EH (cell line): ENCODE measurements at regions not wholly inside any gene's neighbourhood (a gene's known extent, or its start where the extent isn't known, plus 50 kb on each side); places are given as distances from the start of the nearest gene placed in this dataset.

Experiments
- DNase-seq: peaks from one replicate; pipeline ENCODE4 v3.0.0-alpha.2; 2015; ENCODE audit warnings: low read depth

- DNase-seq: no peak
Measured at GRCh38 chr5:3278643-3279042, 317.0 kb upstream of the IRX1 start.

GRCh38 chr5:3277590-3278196 lies 317.9 kb upstream of the IRX1 start:
- no peak for DNase-seq

- no peak for DNase-seq
Measured at GRCh38 chr5:3276896-3277295, 318.7 kb upstream of the IRX1 start.

DNA sequence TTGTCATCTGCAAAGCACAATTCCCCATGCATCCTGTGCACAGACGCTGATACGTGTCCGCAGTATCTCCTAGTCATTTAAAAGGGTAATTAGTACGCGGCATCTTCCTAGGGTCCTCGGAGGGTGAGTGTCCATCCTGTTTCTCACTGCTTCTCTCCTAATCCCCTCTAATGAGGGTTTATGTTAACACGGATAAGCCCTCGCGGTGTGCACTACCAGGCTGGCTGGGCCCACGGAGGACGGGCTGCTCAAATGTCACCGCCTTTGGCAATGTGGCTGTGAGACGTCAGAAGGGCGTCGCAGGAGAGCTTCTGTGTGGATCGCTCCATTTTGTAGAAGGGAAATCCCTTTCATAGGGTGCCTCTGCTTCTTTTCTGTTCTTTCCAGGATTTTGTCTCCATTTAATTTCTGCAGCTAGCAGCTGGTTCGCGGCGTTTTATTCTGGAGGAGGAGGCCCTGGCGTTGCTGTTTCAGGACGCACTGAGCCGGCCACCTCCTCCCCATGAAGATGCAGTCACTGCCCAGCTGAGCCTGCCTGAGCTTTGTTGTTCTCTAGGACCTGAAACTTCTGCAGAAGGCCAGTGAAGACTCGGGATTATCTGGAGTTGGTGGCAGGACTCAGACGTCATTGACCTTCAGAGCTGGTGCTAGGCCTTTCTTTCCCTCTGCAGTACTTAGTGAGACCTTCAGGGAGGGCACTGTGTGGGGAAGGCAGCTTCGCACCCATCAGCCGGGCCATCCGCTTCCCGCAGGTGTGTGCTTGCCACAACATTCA lies 326.1 kb upstream of the IRX1 start:
- DNase-seq: no peak

- no peak for DNase-seq
Measured at GRCh38 chr5:3268760-3269330, 326.8 kb upstream of the IRX1 start.

- no peak for DNase-seq
Measured at GRCh38 chr5:3266861-3267260, 328.8 kb upstream of the IRX1 start.

DNA sequence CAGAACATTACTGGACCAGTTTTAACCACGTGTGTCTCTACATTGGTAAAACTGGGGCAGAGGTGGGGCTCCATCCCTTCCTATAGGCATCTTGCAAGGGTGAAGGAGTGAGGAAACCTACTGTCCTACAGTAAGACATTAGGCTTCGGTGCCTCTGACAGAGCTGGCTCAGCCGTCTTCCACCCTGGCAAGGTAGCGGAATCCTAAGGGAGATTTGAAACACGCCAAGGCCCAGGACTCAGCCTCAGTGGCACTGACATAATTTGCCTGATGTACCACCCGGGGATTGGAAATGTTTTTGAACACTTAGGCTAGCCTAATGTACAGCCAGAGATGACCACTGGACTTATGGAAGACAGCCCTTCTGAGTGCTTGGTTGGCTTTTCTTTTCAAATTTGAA lies 329.7 kb upstream of the IRX1 start:
- DNase-seq: no peak

GRCh38 chr5:3265131-3265885 lies 330.3 kb upstream of the IRX1 start:
- DNase-seq: no peak

- DNase-seq: no peak
Measured at GRCh38 chr5:3262451-3262850, 333.2 kb upstream of the IRX1 start.

- DNase-seq: no peak
Measured at GRCh38 chr5:3261081-3261480, 334.6 kb upstream of the IRX1 start.

DNA sequence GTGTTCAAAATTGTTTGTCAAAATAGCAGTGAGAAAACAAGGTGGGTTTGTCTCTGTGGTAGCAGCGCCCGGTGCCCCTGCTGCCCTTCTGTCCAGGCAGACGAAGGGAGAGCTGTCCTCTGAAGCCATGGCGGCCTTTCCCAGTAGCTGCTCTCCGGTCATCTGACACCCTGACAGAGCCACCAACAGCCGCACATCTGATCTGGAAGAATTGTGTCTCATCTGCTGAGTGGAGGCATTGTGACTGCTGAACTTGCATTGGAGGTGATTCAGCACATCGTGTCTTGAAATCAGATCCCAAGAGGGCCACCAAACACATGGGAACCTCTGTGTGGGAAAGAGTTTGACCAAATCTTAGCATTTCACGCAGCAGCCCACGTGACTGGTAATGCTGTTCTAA lies 337.6 kb upstream of the IRX1 start:
- DNase-seq: no peak

GRCh38 chr5:3252235-3252634 lies 343.4 kb upstream of the IRX1 start:
- DNase-seq: no peak

- DNase-seq: no peak
Measured at GRCh38 chr5:3251784-3252183, 343.8 kb upstream of the IRX1 start.

DNA sequence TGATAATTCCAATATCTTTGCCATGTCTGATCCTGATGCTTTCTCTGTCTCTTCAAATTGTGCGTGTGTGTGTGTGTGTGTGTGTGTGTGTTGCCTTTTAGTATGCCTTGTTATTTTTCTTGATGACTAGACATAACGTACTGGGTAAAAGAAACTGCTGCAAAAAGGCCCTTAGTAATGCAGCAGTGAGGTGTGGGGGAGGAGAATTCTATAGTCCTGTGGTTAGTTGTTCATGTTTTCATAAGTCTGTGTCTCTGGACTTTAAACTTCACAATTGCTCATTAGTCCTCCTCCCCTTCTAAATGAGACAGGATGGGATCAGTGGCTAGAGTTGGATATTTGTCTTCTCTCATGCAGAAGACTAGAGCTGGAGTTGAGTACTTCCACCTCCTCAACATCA lies 346.2 kb upstream of the IRX1 start:
- no peak for DNase-seq

GRCh38 chr5:3237276-3237868 lies 358.3 kb upstream of the IRX1 start:
- no peak for DNase-seq

DNA sequence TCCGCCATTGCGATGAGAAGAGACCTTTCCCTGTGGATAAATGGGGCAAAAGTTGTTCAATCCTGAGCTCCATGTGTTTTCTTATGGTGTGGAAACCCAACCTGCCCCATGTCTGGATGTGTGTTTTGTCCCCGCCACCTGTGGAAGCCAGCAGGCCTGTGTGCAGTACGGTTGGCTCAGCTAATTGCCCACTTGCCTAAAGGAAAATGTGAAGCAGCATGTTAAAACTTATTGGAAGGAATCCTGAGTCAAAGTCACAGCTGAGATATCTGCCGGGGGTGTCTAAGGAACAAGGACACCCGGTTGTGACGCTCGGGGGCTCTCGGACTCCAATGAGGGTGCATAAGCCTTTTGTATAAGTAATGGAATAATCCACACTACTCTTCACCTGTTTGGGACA lies 361.1 kb upstream of the IRX1 start:
- no peak for DNase-seq

GRCh38 chr5:3230941-3231340 lies 364.7 kb upstream of the IRX1 start:
- DNase-seq: no peak

GRCh38 chr5:3230254-3230653 lies 365.4 kb upstream of the IRX1 start:
- no peak for DNase-seq

GRCh38 chr5:3226196-3226920 lies 369.3 kb upstream of the IRX1 start:
- no peak for DNase-seq

GRCh38 chr5:3225201-3225960 lies 370.3 kb upstream of the IRX1 start:
- DNase-seq: no peak

- DNase-seq: no peak
Measured at GRCh38 chr5:3222924-3223323, 372.7 kb upstream of the IRX1 start.
